HEK293T (cell line): ENCODE measurements at regions not wholly inside any gene's neighbourhood (a gene's known extent, or its start where the extent isn't known, plus 50 kb on each side); places are given as distances from the start of the nearest gene placed in this dataset.

Experiments used
- BHLHE40 ChIP-seq: fragments of 450-650 bp; IDR thresholded peaks from 2 replicates; pipeline ENCODE4 v1.6.1; 2016; ENCODE audit warnings: mild to moderate bottlenecking, moderate library complexity, borderline replicate concordance
- CTBP1 ChIP-seq: fragments of 450-650 bp; IDR thresholded peaks from 2 replicates; pipeline ENCODE4 v1.6.1; 2016; ENCODE audit warnings: borderline replicate concordance
- ELF4 ChIP-seq: fragments of 450-650 bp; IDR thresholded peaks from 2 replicates; pipeline ENCODE4 v1.6.1; 2017; ENCODE audit warnings: antibody characterized with exemption
- FOXA1 ChIP-seq: fragments of 450-650 bp; IDR thresholded peaks from 2 replicates; pipeline ENCODE4 v1.6.1; 2016; ENCODE audit warnings: mild to moderate bottlenecking
- FOXM1 ChIP-seq: fragments of 450-650 bp; IDR thresholded peaks from 2 replicates; pipeline ENCODE4 v1.6.1; 2017; ENCODE audit warnings: mild to moderate bottlenecking, borderline replicate concordance
- HDGF ChIP-seq: fragments of 450-650 bp; IDR thresholded peaks from 2 replicates; pipeline ENCODE4 v1.6.1; 2017; ENCODE audit warnings: antibody characterized with exemption, borderline replicate concordance
- LEF1 ChIP-seq: fragments of 450-650 bp; IDR thresholded peaks from 2 replicates; pipeline ENCODE4 v1.6.1; 2017; ENCODE audit warnings: mild to moderate bottlenecking, borderline replicate concordance
- SP1 ChIP-seq: fragments of 450-650 bp; IDR thresholded peaks from 2 replicates; pipeline ENCODE4 v1.6.1; 2017
- SUZ12 ChIP-seq: fragments of 450-650 bp; IDR thresholded peaks from 2 replicates; pipeline ENCODE4 v1.6.1; 2016; ENCODE audit warnings: mild to moderate bottlenecking
- TARDBP ChIP-seq: fragments of 450-650 bp; IDR thresholded peaks from 2 replicates; pipeline ENCODE4 v1.6.1; 2016
- TF ChIP-seq, protein P1 (sequence below): fragments of 450-650 bp; IDR thresholded peaks from 2 replicates; pipeline ENCODE4 v1.6.1; 2016

DNA sequence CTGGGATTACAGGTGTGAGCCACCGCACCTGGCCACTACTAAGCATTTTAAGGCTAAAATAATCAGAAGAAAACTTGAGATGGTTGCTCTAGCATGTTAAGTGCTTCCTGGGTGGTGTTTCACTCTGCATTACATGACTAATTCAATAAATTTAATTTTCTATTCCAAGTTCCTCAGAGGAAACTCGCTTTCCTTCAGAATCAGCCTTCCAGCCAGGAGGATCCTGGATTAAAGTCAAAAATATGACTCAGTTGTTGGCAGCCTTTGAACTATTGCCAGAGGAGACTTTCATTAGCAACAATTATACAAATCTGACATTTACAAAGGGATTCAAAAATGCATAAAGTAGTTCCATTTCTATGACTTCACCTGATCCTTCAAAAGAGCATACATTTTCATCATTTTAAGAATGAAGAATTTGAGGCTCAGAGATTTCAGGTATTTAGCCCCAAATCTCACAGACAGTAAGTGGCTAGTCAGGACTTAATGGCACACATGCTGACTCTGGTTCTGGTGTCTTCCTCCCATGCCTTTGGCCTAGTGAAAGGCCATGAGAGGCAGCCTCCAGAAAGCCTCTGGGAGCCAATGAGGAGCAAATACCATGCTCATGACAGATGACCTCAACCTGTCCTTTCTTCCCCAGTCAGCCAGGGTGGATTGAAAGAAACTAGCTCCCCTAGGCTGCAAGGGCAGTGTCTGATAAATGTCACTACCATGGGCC, 115.7 kb downstream of the MAP3K21 start:
- TF ChIP-seq, protein P1, sequence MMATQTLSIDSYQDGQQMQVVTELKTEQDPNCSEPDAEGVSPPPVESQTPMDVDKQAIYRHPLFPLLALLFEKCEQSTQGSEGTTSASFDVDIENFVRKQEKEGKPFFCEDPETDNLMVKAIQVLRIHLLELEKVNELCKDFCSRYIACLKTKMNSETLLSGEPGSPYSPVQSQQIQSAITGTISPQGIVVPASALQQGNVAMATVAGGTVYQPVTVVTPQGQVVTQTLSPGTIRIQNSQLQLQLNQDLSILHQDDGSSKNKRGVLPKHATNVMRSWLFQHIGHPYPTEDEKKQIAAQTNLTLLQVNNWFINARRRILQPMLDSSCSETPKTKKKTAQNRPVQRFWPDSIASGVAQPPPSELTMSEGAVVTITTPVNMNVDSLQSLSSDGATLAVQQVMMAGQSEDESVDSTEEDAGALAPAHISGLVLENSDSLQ, result no peak
- TF ChIP-seq FOXA1 (no peak), FOXM1 (no peak), SP1 (no peak), TARDBP (no peak), BHLHE40 (no peak), HDGF (no peak), ELF4 (no peak), SUZ12 (no peak), CTBP1 (no peak), LEF1 (no peak)
